NCI-H2029 (cell line): ENCODE measurements at regions not wholly inside any gene's neighbourhood (a gene's known extent, or its start where the extent isn't known, plus 50 kb on each side); places are given as distances from the start of the nearest gene placed in this dataset.
"Not testable (repeated sequence)": the region's sequence is repeated elsewhere in the genome, so short reads cannot be mapped to it uniquely, and the experiment has no call there.

Experiments used
- DNase-seq: peaks from one replicate; lab custom pipeline; 2025; lab: John Stamatoyannopoulos, UW

- DNase-seq, result no peak
Measured at GRCh38 chr7:112937651-112938415, 147.6 kb upstream of the TMEM168 start.

DNA sequence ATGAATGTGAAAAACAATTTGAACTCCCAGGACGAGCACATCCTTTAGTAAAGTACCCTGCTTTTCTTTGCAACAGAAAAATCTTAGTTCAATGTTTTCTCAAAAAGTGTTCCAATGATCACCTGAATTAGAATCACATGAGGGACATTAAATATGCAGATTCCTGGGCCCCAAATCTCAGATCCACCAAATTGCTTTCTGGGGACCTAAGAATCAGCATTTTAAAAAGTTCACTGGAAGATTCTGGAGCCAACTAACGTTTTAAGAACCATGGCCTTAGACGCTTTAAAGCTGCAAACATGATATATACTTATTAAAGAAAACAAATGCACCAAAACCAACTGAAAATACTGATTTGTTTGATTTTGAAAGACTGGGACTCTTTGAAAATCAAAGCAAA, 143.4 kb upstream of the TMEM168 start:
- no peak for DNase-seq

DNA sequence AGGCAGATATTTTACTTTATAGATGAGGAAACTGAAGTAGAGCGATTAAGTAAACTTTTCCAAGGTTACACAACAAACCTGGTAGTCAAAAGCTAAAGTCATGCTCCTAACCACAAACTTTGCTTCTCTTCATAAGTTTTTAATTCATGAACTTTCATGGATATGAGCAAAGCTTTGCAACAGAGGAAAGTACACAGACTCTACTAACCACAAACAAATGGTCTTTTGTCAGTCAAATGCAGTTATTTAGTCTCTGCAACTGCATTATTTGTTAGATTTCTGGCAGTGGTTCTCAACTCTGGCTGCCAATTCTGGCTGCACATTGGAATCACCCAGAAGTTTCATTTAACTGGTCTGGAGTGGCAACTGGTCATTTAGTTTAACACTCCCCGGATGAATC, 140.6 kb upstream of the TMEM168 start:
- DNase-seq, result no peak

DNA sequence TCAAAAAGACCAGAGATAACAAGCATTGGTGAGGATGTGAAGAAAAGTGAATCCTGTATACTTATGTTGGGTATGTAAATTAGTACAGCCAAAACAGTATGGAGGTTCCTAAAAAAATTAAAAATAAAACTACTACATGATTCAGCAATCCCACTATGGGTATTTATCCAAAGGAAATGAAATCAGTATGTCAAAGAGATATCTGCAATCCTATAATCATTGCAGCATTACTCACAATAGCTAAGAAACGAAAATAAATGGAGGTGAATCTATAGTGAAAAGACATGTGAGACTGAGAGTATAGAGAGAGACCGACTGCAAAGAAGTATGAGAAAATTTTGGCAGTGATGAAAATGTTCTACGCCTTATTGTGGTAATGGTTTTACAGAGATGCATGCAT, 139.2 kb upstream of the TMEM168 start:
- no peak for DNase-seq

GRCh38 chr7:112926018-112926417, 135.8 kb upstream of the TMEM168 start:
- no peak for DNase-seq

- not testable (repeated sequence) for DNase-seq
Measured at GRCh38 chr7:112922546-112922945, 132.4 kb upstream of the TMEM168 start.

DNA sequence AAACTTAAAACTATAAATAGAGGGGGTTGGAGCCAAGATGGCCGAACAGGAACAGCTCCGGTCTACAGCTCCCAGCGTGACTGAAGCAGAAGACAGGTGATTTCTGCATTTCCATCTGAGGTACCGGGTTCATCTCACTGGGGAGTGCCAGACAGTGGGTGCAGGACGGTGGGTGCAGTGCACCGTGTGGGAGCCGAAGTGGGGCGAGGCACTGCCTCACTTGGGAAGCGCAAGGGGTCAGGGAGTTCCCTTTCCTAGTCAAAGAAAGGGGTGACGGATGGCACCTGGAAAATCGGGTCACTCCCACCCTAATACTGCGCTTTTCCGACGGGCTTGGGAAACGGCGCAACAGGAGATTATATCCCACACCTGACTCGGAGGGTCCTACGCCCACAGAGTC, 126.2 kb upstream of the TMEM168 start:
- DNase-seq, result not testable (repeated sequence)

DNA sequence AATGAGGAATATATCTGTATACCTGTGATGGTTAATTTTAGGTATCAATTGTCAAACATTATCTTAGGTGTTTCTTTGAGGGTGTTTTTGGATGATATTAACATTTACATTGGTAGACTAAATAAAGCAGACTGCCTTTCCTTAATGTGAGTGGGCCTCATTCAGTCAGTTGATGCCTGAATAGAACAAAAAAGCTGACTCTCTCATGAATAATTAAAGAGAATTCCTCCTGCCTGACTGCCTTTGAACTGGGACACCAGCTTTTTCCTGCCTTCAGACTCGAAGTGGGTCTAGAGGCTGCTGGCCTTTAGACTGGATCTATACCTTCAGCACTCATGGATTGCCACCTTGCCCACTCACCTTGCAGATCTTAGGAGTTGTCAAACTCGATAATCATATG, 117.9 kb upstream of the TMEM168 start:
- no peak for DNase-seq

DNA sequence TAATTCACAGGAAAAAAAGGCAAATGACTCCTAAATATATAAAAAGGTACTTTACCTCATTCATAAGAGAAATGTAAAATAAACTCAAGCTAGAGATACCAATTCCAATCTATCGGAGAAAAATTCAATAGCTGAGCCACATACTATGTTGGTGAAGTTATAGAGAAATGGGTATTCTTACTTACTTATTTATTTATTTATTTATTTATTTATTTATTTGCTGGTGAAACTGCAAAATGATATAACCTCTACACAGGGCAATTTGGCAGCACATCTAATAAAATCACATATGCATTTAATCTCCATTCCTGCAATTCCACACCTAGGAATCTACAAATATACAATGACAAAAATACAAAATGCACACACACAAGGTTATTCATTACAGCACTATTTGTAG, 117.5 kb upstream of the TMEM168 start:
- no peak for DNase-seq

DNA sequence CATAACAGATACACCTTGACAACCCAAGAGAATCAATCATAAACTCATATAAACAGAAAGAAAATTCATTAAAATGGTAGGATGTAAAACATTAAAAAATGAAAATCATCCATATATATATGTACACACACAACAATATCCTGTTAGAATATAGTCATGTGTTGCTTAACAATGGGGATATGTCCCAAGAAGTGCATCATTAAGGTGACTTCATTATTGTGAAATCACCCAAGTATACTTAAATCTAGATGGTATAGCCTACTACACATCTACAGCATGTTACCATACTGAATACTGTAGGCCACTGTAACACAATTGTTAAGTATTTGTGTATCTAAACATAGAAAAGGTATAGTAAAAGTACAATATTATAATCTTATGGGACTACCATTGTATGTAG, 115.8 kb upstream of the TMEM168 start:
- DNase-seq, result no peak

DNA sequence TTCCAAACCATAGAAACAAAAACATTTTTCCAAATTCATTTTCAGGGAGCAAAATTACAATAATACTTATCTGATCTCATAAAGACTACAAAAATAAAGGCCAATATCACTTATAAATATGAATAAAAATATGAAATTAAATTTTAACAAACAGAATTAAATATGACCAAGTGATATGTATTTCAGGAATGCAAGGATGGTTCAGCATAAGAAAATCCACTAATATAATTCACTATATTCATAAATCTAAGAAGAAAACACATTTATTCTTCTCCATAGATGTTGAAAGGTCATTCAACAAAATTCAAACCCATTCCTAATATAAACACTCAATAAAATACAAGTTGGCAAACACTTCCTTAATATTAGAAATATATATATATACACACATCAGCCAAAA, 115.2 kb upstream of the TMEM168 start:
- DNase-seq, result no peak

GRCh38 chr7:112898432-112899290, 108.5 kb upstream of the TMEM168 start:
- DNase-seq, result peak; percentile 40

GRCh38 chr7:112897839-112898431, 107.7 kb upstream of the TMEM168 start:
- no peak for DNase-seq

GRCh38 chr7:112896026-112896601, 105.9 kb upstream of the TMEM168 start:
- DNase-seq, result no peak

DNA sequence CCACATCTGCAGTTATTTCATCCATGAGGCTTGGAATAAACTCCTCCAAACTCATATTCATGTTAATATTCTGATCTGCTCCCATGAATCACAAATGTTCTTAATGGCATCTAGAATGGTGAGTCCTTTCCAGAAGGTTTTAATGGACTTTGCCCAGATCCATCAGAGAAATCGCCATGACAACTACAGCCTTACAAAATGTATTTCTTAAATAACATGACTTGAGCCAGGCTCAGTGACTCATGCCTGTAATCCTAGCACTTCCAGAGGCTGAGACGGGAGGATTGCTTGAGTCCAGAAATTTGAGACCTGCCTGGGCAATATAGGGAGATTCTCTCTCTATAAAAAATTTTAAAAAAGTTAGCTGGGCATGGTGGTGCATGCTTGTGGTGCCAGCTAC, 102.1 kb upstream of the TMEM168 start:
- no peak for DNase-seq

DNA sequence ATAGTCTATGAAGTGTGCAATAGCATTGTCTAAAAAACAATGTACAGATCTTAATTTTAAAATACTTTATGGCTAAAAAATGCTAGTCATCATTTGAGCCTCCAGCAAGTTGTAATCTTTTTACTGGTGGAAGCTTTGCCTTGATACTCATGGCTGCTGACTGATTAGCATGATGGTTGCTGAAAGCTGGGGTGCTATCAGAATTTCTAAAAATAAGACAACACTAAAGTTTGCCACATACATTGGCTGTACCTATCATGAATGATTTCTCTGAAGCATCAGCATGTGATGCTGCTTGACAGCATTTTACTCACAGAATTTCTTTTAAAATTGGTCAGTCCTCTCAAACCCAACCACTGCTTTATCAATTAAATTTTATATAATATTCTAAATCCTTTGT, 101.5 kb upstream of the TMEM168 start:
- DNase-seq, result no peak

GRCh38 chr7:112889834-112890438, 99.7 kb upstream of the TMEM168 start:
- no peak for DNase-seq

DNA sequence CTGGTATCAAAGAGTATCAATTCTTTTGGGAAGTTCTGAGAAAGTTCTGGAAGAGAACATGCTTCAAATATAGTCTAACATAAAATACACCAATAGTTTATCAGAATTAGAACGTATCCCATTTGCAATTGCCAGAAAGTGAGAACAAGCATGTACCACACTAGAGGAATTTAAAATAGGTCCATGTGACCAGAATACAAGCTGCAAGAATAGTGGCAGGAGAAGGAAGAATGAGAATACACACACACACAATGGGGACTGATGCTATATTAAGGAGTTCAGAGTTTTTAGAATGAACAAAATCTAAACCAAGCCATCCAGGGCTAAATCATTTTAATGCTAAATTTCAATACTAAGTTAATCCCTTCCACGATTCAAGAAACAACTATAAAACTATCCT, 99.1 kb upstream of the TMEM168 start:
- DNase-seq, result no peak

DNA sequence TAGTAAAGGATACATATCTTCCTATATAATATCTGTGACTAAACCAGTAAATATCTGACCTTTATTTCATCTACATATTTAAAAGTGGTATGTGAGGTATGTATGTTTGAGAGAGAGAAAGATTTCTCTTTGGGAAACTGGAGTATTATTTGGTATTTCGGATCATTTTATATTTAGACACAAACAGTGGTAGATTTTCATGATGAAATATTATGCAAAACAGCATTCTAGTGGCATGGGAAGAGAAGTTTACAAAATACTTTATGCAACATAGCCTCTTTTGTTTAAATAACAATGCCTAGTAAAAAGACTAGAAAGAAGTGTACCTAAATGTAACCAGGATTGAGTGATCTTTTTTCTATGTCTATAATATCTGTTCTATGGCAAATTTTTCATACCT, 98.6 kb upstream of the TMEM168 start:
- DNase-seq, result no peak

DNA sequence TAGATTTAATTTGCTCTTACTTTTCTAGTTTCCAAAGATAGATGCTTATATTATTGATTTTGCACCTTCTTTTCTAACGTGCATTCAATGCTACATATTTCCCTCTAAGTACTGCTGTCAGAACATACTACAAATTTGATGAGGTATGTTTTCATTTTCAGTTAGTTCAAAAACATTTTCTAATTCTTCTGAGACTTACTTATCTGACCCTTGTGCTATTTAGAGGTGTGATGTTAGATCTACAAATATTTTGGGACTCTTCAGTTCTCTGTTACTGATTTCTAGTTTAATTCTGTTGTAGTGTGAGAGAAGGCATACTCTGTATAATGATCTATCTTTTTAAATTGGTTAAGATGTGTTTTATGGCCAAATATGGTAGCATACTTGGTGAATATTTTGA, 97.8 kb upstream of the TMEM168 start:
- DNase-seq, result no peak

- DNase-seq, result no peak
Measured at GRCh38 chr7:112887337-112887736, 97.1 kb upstream of the TMEM168 start.

DNA sequence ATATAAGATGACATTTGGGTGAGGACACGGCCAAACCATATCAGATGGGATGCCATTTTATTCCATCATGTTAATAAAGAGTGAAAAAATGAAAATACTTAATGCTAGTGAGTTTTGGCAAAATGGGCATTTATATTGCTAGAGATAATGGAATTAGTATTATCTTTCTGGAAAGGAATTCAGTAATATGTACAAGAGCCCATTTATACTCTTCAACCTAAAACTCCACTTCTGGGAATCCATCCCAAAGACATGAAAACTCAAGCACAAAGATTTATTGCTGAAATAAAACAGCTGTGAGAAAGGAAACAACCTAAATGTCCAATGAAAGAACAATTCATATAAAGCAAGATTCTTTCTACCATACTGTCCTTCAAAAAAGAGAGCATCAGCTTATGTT, 96.0 kb upstream of the TMEM168 start:
- DNase-seq, result no peak
